SU-DHL-6 (cell line): ENCODE measurements at regions not wholly inside any gene's neighbourhood (a gene's known extent, or its start where the extent isn't known, plus 50 kb on each side); places are given as distances from the start of the nearest gene placed in this dataset.

ENCODE experiments used
- H2AFZ ChIP-seq: fragments of 200-600 bp; sonication (generic); 2 replicates; pipeline ENCODE4 v1.6.1; 2014; ENCODE audit warnings: low read depth, mild to moderate bottlenecking, moderate library complexity, mixed read lengths, antibody characterized with exemption, low read length; ENCODE audit not compliant: severe bottlenecking
- H3F3A ChIP-seq: fragments of 200-600 bp; shearing (Covaris generic); 2 replicates; pipeline ENCODE4 v1.6.0; 2016; ENCODE audit warnings: antibody characterized with exemption, mild to moderate bottlenecking; ENCODE audit not compliant: insufficient read depth
- H3K27ac ChIP-seq: fragments of 200-600 bp; sonication (generic); 2 replicates; pipeline ENCODE4 v1.5.1; 2016; ENCODE audit warnings: low read depth, mild to moderate bottlenecking, low read length, moderate library complexity, mixed read lengths
- H3K27me3 ChIP-seq: fragments of 200-600 bp; sonication (generic), shearing (Covaris generic); 2 replicates; pipeline ENCODE4 v1.6.0; 2014; ENCODE audit warnings: mild to moderate bottlenecking, low read length
- H3K36me3 ChIP-seq: fragments of 200-600 bp; sonication (generic); 2 replicates; pipeline ENCODE4 v1.6.1; 2014; ENCODE audit warnings: mild to moderate bottlenecking, low read length, mixed read lengths
- H3K4me2 ChIP-seq: fragments of 300-600, 200-600 bp; shearing (Covaris generic), sonication (generic); 2 replicates; pipeline ENCODE4 v1.6.0; 2014; ENCODE audit warnings: low read length, low read depth, mild to moderate bottlenecking; ENCODE audit not compliant: poor library complexity, severe bottlenecking
- H3K4me3 ChIP-seq: fragments of 200-600 bp; sonication (generic); 2 replicates; pipeline ENCODE4 v1.5.1; 2014; ENCODE audit warnings: antibody characterized with exemption, low read length, mild to moderate bottlenecking, mixed read lengths; ENCODE audit not compliant: insufficient read depth, poor library complexity, severe bottlenecking
- H3K79me2 ChIP-seq: fragments of 200-600 bp; sonication (generic); 2 replicates; pipeline ENCODE4 v1.6.1; 2014; ENCODE audit warnings: mild to moderate bottlenecking, low read length, moderate library complexity; ENCODE audit not compliant: insufficient read depth
- H3K9ac ChIP-seq: fragments of 200-600 bp; sonication (generic); 2 replicates; pipeline ENCODE4 v1.7.0; 2014; ENCODE audit warnings: mild to moderate bottlenecking, low read length
- H3K9me2 ChIP-seq: fragments of 200-600 bp; sonication (generic); replicated peaks from 2 replicates; pipeline ENCODE4 v1.6.1; 2014; ENCODE audit warnings: low read length; ENCODE audit not compliant: insufficient read depth
- H3K9me3 ChIP-seq: fragments of 200-600 bp; sonication (generic); 2 replicates; pipeline ENCODE4 v1.6.1; 2014; ENCODE audit warnings: low read length, mixed read lengths; ENCODE audit not compliant: insufficient read depth
- H4K20me1 ChIP-seq: fragments of 200-600 bp; sonication (generic); 2 replicates; pipeline ENCODE4 v1.6.1; 2014; ENCODE audit warnings: low read depth, mild to moderate bottlenecking, antibody characterized with exemption, low read length, moderate library complexity, mixed read lengths
- CTCF ChIP-seq: fragments of 200-600 bp; sonication (generic); IDR thresholded peaks from one replicate; pipeline ENCODE4 v1.5.1; 2017; ENCODE audit warnings: antibody characterized with exemption, mild to moderate bottlenecking, low read length, moderate library complexity; ENCODE audit not compliant: insufficient read depth, poor library complexity, severe bottlenecking
- EZH2phosphoT487 ChIP-seq: fragments of 200-600 bp; sonication (generic), shearing (Covaris generic); conservative IDR thresholded peaks from 2 replicates; pipeline ENCODE4 v1.6.1; 2018; ENCODE audit warnings: mild to moderate bottlenecking, antibody characterized with exemption, low read length, moderate library complexity, mixed read lengths

- H3K36me3 ChIP-seq = no peaks in the 10 kb centered on the region
- H3K4me2 ChIP-seq = no peak overlapping the region
- H3F3A ChIP-seq = no peaks in the 10 kb centered on the region
- no peaks in the 10 kb centered on the region for H3K9me3 ChIP-seq
- no peak overlapping the region for H3K4me3 ChIP-seq
- H4K20me1 ChIP-seq = no peaks in the 10 kb centered on the region
- no peak overlapping the region for H3K9ac ChIP-seq
- H3K79me2 ChIP-seq = no peaks in the 10 kb centered on the region
- no peak overlapping the region for H2AFZ ChIP-seq
- no peaks in the 10 kb centered on the region for H3K27me3 ChIP-seq
- no peak for TF ChIP-seq EZH2phosphoT487
- TF ChIP-seq CTCF = no peak
- H3K9me2 ChIP-seq = no peaks in the 10 kb centered on the region
- no peak overlapping the region for H3K27ac ChIP-seq
Observed at GRCh38 chr2:111685342-111685741, 198.7 kb downstream of the ANAPC1 start.

- Histone ChIP-seq H3K27me3 (no peaks in the 10 kb centered on the region), H3F3A (no peaks in the 10 kb centered on the region), H3K9me3 (no peaks in the 10 kb centered on the region), H3K9me2 (no peaks in the 10 kb centered on the region), H3K79me2 (no peaks in the 10 kb centered on the region), H3K27ac (no peak overlapping the region), H2AFZ (no peak overlapping the region), H3K9ac (no peak overlapping the region), H4K20me1 (no peaks in the 10 kb centered on the region), H3K4me2 (no peak overlapping the region), H3K36me3 (no peaks in the 10 kb centered on the region), H3K4me3 (no peak overlapping the region)
- TF ChIP-seq EZH2phosphoT487 (no peak), CTCF (no peak)
Observed at GRCh38 chr2:111686994-111687393, 197.0 kb downstream of the ANAPC1 start.

GRCh38 chr2:111687911-111688310 lies 196.1 kb downstream of the ANAPC1 start:
- Histone ChIP-seq H3K36me3 (no peaks in the 10 kb centered on the region), H3K27me3 (no peaks in the 10 kb centered on the region), H3F3A (no peaks in the 10 kb centered on the region), H3K4me3 (no peak overlapping the region), H3K9me2 (no peaks in the 10 kb centered on the region), H3K9ac (no peak overlapping the region), H3K9me3 (no peaks in the 10 kb centered on the region), H4K20me1 (no peaks in the 10 kb centered on the region), H3K27ac (no peak overlapping the region), H3K79me2 (no peaks in the 10 kb centered on the region), H3K4me2 (no peak overlapping the region), H2AFZ (no peak overlapping the region)
- no peak for TF ChIP-seq EZH2phosphoT487
- no peak for TF ChIP-seq CTCF
